Natural killer cell (primary cell): ENCODE measurements at regions not wholly inside any gene's neighbourhood (a gene's known extent, or its start where the extent isn't known, plus 50 kb on each side); places are given as distances from the start of the nearest gene placed in this dataset.

Source experiments
- ATAC-seq, 3 donors: fragments of 150-1000 bp in 2 of 3; fragments of 200-7000 bp in 1 of 3; cut with Tn5 transposase; 1 replicate in 1 of 3; 2 replicates in 2 of 3; pipeline ENCODE4 v1.10.0; 2021; ENCODE audit warnings: mild to moderate bottlenecking in 2 of 3, moderate library complexity in 2 of 3
- DNase-seq, 2 donors: peaks; one replicate each; pipeline versions ENCODE4 v3.0.0 to v3.0.0-alpha.2; 2013 to 2021; ENCODE audit warnings: mixed read lengths in 1 of 2
- H3K27ac ChIP-seq: one replicate; pipeline ENCODE4 v1.5.1; 2013; ENCODE audit warnings: mild to moderate bottlenecking, low read length
- H3K27me3 ChIP-seq: one replicate; pipeline ENCODE4 v1.6.1; 2013; ENCODE audit warnings: low read length; ENCODE audit not compliant: control insufficient read depth, insufficient read depth
- H3K36me3 ChIP-seq: one replicate; pipeline ENCODE4 v1.6.1; 2013; ENCODE audit warnings: low read length; ENCODE audit not compliant: control insufficient read depth, insufficient read depth
- H3K4me1 ChIP-seq: one replicate; pipeline ENCODE4 v1.6.1; 2013; ENCODE audit warnings: low read length; ENCODE audit not compliant: control insufficient read depth, insufficient read depth
- H3K4me3 ChIP-seq: one replicate; pipeline ENCODE4 v1.5.1; 2013; ENCODE audit warnings: low read length
- H3K9me3 ChIP-seq: one replicate; pipeline ENCODE4 v1.6.1; 2013; ENCODE audit warnings: low read length; ENCODE audit not compliant: control insufficient read depth, insufficient read depth
- H3K27ac Mint-ChIP-seq, 2 donors: one replicate each; pipeline ENCODE4 v1.8.0; 2022; ENCODE audit warnings: mild to moderate bottlenecking in 2 of 2, mixed read lengths in 2 of 2, moderate library complexity in 1 of 2
- H3K27me3 Mint-ChIP-seq, 2 donors: one replicate each; pipeline ENCODE4 v1.8.0; 2022; ENCODE audit warnings: low read depth in 2 of 2, mixed read lengths in 2 of 2
- H3K36me3 Mint-ChIP-seq: one replicate; pipeline ENCODE4 v1.8.0; 2022; ENCODE audit warnings: mixed read lengths
- H3K4me1 Mint-ChIP-seq, 2 donors: one replicate each; pipeline ENCODE4 v1.8.0; 2022; ENCODE audit warnings: mixed read lengths in 2 of 2
- H3K4me3 Mint-ChIP-seq: one replicate; pipeline ENCODE4 v1.8.0; 2022; ENCODE audit warnings: mild to moderate bottlenecking, moderate library complexity, mixed read lengths
- H3K9me3 Mint-ChIP-seq, 2 donors: one replicate each; pipeline ENCODE4 v1.8.0; 2022; ENCODE audit warnings: mixed read lengths in 2 of 2
- WGBS: methylation state at CpG from one replicate; pipeline ENCODE4 v1.1.7; 2013; ENCODE audit warnings: missing lambda C conversion rate; ENCODE audit not compliant: insufficient coverage; 5-methylcytosine and 5-hydroxymethylcytosine counted together
- intact Hi-C: fragments of 100-400 bp; cut with micrococcal nuclease; formaldehyde crosslinking; loops from one replicate; pipeline ENCODE4 v1.14.2; 2022
- TF ChIP-seq, protein P1 (sequence below): fragments of 200-600 bp; IDR thresholded peaks from one replicate; pipeline ENCODE4 v1.8.0; 2022; ENCODE audit warnings: antibody characterized with exemption

DNA sequence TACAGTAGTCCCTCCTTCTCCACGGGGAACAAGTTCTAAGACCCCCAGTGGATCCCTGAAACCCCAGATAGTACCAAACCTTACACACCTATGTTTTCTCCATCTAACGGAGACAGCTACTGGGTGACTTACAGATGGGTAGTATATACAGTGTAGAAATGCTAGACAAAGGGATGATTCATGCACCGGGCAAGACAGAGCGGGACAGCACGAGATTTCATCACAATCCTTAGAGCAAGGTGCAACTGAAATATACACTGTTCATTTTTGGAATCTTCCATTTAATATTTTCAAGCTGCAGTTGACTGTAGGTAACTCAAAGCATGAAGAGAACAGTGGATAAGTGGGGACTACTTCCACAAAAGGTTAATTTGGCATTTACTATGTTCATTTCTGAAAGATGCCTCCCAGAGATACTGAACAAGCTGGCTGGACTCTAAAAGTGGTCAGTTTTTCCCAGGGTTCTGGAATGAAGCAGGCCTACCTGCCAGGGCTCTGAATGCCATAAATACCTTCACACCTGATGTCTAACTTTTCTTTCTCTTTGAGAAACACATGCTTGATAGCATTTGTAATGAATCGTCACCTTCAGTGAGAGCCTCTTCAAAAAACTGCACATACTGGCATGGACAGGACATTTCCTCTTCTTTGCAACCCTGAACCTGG is 127.7 kb upstream of the FOXN3 start:
- intact Hi-C loops = no loop called here
- no peak for DNase-seq
- Histone ChIP-seq H3K27me3 (no peaks in the 10 kb centered on the region), H3K36me3 (peaks cover 10% of the 10 kb centered on the region), H3K27ac (no peak overlapping the region), H3K4me3 (no peak overlapping the region), H3K9me3 (no peaks in the 10 kb centered on the region), H3K4me1 (peaks cover 6% of the 10 kb centered on the region)
- no peaks in the 10 kb centered on the region for H3K27me3 Mint-ChIP-seq
- H3K9me3 Mint-ChIP-seq = no peaks in the 10 kb centered on the region
- no peak for ATAC-seq
- 97% methylated on average over 5 of the region's 6 CpGs for WGBS
- H3K27ac Mint-ChIP-seq = peak overlapping the region; percentile 44 to 61
- peaks cover 60% of the 10 kb centered on the region in 2 donors for H3K4me1 Mint-ChIP-seq
- no peak overlapping the region for H3K4me3 Mint-ChIP-seq
- TF ChIP-seq, protein P1, sequence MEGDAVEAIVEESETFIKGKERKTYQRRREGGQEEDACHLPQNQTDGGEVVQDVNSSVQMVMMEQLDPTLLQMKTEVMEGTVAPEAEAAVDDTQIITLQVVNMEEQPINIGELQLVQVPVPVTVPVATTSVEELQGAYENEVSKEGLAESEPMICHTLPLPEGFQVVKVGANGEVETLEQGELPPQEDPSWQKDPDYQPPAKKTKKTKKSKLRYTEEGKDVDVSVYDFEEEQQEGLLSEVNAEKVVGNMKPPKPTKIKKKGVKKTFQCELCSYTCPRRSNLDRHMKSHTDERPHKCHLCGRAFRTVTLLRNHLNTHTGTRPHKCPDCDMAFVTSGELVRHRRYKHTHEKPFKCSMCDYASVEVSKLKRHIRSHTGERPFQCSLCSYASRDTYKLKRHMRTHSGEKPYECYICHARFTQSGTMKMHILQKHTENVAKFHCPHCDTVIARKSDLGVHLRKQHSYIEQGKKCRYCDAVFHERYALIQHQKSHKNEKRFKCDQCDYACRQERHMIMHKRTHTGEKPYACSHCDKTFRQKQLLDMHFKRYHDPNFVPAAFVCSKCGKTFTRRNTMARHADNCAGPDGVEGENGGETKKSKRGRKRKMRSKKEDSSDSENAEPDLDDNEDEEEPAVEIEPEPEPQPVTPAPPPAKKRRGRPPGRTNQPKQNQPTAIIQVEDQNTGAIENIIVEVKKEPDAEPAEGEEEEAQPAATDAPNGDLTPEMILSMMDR = no peak
- H3K36me3 Mint-ChIP-seq = no peaks in the 10 kb centered on the region

DNA sequence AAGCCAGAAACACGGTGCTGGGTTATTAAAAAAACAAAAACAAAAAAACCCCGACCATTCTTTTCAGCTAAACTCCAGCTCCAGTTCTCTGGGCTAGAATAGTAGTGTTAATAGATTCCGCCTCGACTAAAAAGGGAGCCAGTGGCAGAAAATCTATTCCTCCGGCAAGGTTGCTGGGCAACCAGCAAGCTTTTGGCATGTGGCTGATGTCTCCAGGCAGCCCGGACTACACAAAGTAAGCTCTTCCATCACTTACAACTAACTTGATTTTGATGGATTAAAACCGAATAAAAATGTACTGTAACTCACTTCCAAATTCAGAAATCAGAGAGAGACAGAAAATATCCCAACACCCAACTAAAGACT is 126.4 kb upstream of the FOXN3 start:
- no peaks in the 10 kb centered on the region for H3K36me3 Mint-ChIP-seq
- no peak for DNase-seq
- H3K27me3 ChIP-seq = no peaks in the 10 kb centered on the region
- no peak overlapping the region for H3K4me3 Mint-ChIP-seq
- H3K9me3 ChIP-seq = no peaks in the 10 kb centered on the region
- no peaks in the 10 kb centered on the region for H3K27me3 Mint-ChIP-seq
- peaks cover 59 to 63% of the 10 kb centered on the region in 2 donors for H3K4me1 Mint-ChIP-seq
- ATAC-seq = no peak
- H3K27ac Mint-ChIP-seq = peak overlapping the region; percentile 61 to 79
- H3K36me3 ChIP-seq = peaks cover 8% of the 10 kb centered on the region
- no peak overlapping the region for H3K27ac ChIP-seq
- H3K9me3 Mint-ChIP-seq = no peaks in the 10 kb centered on the region
- 100% methylated on average over 6 of the region's 7 CpGs for WGBS
- intact Hi-C loops = no loop called here
- peaks cover 6% of the 10 kb centered on the region for H3K4me1 ChIP-seq
- H3K4me3 ChIP-seq = no peak overlapping the region
- TF ChIP-seq, protein P1 = no peak

DNA sequence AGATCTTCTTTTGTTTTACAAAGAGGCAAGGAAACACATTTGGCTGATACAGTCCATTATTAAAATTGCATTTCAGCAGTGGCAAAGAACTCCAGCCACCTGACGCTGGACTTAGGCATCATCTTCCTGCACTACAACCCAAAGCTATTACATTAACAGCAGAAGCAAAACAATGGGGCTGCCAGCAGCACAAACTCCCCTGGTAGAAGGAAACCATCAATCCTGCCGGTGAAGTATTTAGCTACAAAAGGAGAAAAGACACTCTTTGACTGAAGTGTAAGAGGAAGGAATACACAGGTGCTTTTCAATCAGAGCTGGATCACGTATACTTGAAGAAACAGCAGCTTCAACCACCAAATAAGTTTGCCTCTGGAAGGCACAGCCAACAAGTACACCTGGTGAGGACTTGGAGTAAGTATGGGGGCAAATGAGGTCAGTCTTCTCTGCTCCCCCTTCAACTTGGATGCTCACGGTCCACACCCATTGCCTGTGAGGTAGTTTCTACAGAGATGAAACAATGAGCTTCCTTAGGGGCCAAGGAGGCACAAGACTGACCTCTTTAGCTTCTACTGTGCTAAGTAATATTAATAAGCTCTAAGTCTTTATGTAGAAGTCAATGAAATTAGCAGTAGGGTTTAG is 125.9 kb upstream of the FOXN3 start:
- peak overlapping the region; percentile 37 for H3K4me3 Mint-ChIP-seq
- Histone ChIP-seq H3K27ac (no peak overlapping the region), H3K9me3 (no peaks in the 10 kb centered on the region), H3K4me1 (peaks cover 6% of the 10 kb centered on the region), H3K4me3 (no peak overlapping the region), H3K36me3 (peaks cover 4% of the 10 kb centered on the region), H3K27me3 (no peaks in the 10 kb centered on the region)
- H3K27me3 Mint-ChIP-seq = no peaks in the 10 kb centered on the region
- H3K9me3 Mint-ChIP-seq = no peaks in the 10 kb centered on the region
- TF ChIP-seq, protein P1 = no peak
- peaks cover 59% of the 10 kb centered on the region in 2 donors for H3K4me1 Mint-ChIP-seq
- WGBS = 56% methylated on average over 4 of the region's 4 CpGs
- DNase-seq = no peak
- no peaks in the 10 kb centered on the region for H3K36me3 Mint-ChIP-seq
- ATAC-seq = peak in 1 of 3 donors; percentile 24
- H3K27ac Mint-ChIP-seq = peak overlapping the region; percentile 61 to 79
- intact Hi-C loops = no loop called here
